Right ventricle myocardium inferior (tissue), 1 donor: ENCODE measurements at regions not wholly inside any gene's neighbourhood (a gene's known extent, or its start where the extent isn't known, plus 50 kb on each side); places are given as distances from the start of the nearest gene placed in this dataset.

Experiments
- ATAC-seq: fragments of 200-7000 bp; cut with Tn5 transposase; one replicate; pipeline ENCODE4 v1.9.1; 2020; ENCODE audit warnings: mild to moderate bottlenecking, moderate library complexity
- DNase-seq: peaks from one replicate; pipeline ENCODE4 v3.0.0; 2021; ENCODE audit errors: missing footprints
- intact Hi-C: fragments of 100-400 bp; cut with DNase I; formaldehyde crosslinking; loops from one replicate; pipeline ENCODE4 v1.11.0; 2022
- donor health status: DM: no; HTN: yes; CAD: no; lungs with severe emphysema.

DNA sequence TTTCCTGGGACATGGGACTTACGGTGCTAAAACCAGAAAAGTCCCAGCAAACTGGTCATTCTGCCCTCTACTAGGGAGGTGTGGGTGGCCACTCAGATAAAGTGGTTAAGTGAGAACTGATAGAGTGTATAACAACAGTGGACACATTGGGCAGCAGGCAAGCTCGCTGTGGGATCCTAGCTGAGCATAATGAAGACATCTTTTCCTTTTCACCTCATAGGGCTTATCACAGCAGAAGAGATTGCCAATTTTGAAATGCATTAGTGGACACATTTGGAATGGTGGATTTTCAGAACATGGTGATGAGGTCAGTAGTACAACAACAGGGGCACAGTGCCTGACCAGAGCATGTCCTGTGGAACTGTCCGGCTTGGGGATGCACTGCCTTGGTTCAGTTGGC is 477.1 kb upstream of the KIF2A start:
- intact Hi-C loops = no loop called here
- ATAC-seq (no peak), DNase-seq (no peak)

- intact Hi-C loops = no loop called here
- DNase-seq = no peak
- ATAC-seq = no peak
Observed at GRCh38 chr5:61831736-61832135, 474.3 kb upstream of the KIF2A start.

DNA sequence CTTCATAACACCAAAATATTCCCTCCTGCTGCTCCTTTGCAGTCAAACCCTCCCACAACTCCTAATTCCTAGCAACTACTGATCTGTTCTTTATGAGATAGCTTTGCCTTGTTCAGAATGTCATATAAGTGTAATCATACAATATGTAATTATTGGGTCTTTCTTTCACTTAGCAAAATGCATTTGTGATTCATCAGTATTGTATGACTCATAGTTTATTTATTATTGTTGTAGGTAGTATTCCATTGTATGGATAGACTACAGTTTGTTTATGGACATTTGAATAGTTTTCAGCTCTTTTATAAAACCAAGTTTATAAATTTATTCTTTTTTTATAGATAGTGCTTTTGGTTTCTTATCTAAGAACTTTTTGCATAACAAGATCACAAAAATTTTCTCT is 468.2 kb upstream of the KIF2A start:
- no peak for DNase-seq
- intact Hi-C loops = no loop called here
- no peak for ATAC-seq

DNA sequence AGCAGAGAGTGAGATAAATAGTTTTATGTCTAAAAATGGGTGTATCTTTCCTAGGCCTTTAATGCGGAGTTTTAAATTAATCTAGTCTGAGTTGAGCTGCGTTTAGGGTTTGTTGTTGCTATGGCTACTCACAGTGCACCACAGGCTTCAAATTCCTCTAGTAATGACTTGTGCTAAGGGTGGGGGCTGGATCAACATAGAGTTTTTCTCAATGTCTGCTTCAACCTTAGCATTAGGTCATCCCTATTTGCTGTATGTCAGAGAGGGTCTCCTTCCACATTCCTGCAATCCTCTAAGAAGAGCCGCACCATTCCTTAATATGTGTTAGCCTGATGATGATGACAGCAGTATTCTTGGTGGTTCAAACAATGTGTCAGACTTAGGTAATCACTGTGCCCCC is 465.6 kb upstream of the KIF2A start:
- intact Hi-C loops = no loop called here
- DNase-seq = no peak
- no peak for ATAC-seq

DNA sequence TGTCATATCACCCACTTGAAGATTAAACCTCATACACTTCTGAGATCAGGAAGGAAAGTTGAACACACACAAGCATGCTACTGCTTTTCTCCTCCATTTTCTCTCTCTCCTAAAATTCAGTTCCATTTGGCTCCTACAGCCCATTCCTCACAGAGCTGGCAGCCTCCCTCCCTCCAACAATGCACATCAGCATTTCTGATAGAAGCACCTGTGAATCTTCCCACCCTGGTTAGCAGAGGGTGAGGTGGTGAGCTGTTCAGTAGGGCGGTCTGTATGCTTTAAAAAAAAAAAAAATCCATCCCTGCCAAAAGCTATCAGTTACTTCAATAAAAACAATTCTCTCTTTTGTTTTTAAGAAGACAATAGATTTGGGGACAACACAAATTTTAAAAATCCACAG is 463.2 kb upstream of the KIF2A start:
- ATAC-seq (no peak), DNase-seq (no peak)
- intact Hi-C loops = no loop called here

DNA sequence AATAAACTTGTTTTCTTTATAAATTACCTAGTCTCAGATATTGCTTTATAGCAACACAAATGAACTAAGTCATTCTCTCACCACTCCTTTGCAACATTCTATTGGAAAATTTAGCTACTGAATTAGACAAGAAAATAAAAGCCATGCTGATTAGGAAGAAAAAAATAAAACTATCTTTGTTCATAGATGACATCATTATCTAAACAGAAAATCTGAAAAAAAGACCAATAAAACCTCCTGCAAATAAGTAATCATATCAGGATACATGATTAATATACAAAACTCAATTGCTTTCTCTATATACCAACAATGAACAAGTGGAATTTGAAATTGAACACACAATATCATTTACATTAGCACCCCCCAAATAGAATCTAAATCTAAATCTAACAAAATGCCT is 455.3 kb upstream of the KIF2A start:
- intact Hi-C loops = no loop called here
- ATAC-seq (no peak), DNase-seq (no peak)

- DNase-seq = no peak
- intact Hi-C loops = no loop called here
- ATAC-seq = no peak
Observed at GRCh38 chr5:61854531-61854930, 451.5 kb upstream of the KIF2A start.

DNA sequence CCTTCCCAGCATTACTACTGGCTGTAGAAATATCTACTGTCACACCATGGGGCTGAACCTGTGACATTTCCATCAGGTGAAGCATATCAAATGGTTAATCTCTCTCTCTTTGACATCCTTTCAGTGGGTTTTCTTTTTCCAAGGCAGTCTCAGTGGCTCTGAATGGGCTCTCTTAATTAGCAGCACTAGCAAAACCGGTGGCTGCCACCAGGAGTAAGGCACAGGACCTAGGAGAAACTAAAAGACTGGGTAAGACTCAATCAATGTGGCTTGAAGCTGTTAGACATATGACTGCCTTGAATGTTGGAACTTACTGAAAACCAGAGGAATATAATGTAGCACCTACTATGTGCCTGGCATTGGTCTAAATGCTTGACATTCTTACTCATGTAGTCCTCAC is 445.0 kb upstream of the KIF2A start:
- DNase-seq = no peak
- no peak for ATAC-seq
- intact Hi-C loops = no loop called here

GRCh38 chr5:61866930-61867329 is 439.1 kb upstream of the KIF2A start:
- no peak for DNase-seq
- intact Hi-C loops = no loop called here
- ATAC-seq = no peak

GRCh38 chr5:61869333-61869732 is 436.7 kb upstream of the KIF2A start:
- DNase-seq (no peak), ATAC-seq (no peak)
- intact Hi-C loops = no loop called here

DNA sequence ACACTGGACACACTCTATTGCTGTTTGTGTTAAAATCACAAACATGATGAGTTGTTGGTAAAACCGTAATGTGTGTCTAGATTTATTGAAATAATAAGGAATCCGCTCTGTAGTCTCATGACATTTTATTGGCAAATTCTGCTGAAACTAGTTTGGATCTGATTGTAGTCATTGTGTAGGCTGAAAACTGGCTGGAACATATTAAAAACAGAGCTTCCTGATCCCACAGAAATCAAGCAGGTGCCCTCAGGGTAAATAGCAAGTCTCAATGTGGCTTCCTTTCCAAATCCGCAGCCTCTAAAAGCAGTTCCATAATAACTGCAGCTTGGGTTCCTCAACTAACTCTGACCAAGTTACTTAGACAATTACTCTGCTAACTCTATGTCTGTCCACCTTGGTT is 427.5 kb upstream of the KIF2A start:
- ATAC-seq (no peak), DNase-seq (no peak)
- intact Hi-C loops = no loop called here

DNA sequence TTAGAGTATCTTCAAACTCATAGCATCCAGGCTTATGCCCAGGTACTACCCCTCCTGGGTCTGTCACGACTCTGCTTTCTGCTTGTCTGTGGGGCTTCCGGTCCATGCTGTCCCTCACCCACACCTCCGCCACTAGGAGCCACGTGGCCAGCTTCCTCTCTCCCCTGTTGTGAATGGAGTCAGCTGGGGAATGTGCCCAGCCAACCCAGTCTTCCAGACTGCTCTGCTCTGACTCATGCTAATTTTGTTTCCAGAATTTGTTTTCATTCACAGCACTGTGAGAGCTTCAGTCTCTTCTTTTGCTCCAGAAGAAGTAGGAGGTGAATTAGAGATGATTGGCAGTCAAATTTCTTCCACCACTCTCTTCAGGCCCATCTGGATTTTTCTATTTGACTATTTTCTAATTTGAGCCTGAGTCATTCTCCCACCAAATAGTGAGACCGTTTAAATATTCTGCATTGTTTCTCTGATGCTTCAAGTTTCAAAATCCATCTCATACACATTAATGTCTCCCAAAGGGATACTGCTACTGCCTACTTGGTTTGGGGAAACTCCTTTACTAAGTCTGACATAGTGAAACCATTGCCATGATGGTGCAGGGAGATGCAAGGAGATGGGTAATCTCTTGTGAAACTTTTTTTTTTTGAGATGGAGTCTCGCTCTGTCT is 424.1 kb upstream of the KIF2A start:
- ATAC-seq (no peak), DNase-seq (no peak)
- intact Hi-C loops = no loop called here

DNA sequence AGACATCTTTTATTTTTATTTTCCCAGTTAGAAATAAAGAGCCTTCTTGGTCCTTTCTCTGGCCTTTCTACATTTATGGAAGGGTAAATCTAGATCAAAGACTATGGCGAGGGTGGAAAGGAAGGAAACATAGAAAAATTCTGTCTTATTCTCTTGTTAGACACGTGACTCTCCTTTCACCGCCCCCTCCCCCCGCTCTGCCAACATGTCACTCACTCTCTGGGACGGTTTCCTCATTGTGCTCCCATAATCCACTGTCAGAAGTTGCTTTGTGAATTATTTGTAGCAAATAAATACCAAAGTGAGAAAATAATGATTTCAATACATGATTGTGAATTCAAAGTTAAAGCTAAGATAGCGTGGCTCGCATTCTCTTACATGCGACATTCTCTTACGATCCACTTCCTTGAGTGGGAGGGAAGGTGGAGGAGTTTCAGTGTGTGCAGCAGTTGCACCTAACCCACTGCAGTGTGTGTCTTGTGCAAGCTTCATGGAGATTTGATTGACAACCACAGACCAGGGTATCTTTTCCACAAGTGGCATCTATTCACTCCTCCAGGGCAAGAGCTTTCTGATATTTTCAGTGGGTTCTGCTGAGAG is 423.0 kb upstream of the KIF2A start:
- DNase-seq = no peak
- no peak for ATAC-seq
- intact Hi-C loops = no loop called here

DNA sequence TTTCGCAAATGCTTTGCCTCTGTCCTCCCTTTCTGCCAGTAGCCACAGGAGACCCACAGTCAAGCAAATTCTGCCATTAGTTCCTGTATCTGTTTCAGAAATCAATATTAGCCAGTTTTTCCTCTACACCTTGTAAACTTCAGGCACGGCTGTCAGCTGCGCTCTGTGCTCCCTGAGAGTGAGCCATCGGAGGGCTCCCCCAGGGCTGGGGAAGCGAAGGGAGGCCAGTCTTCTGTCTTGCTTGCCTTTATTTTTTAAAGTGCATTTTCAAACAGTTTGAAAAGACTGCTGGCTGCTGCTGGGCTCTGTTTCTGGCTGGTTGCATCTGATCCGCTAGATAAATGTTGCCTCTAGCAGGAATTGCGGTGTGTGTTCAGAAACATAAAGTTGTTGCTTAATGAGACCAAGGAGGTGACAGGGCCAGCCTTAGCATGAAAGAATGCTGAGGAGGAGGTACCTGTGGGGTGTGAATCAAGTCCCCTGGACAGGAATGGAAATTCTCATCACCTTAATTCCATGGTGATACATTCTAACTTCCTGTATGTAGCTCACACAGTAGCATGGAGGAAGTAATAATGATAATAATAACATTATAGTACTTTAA is 421.7 kb upstream of the KIF2A start:
- DNase-seq = no peak
- no peak for ATAC-seq
- intact Hi-C loops = no loop called here

- no peak for DNase-seq
- no peak for ATAC-seq
- intact Hi-C loops = no loop called here
Observed at GRCh38 chr5:61886214-61886613, 419.8 kb upstream of the KIF2A start.

- DNase-seq = no peak
- no peak for ATAC-seq
- intact Hi-C loops = no loop called here
Observed at GRCh38 chr5:61887271-61887670, 418.7 kb upstream of the KIF2A start.

GRCh38 chr5:61894046-61894445 is 412.0 kb upstream of the KIF2A start:
- ATAC-seq (no peak), DNase-seq (no peak)
- intact Hi-C loops = no loop called here

DNA sequence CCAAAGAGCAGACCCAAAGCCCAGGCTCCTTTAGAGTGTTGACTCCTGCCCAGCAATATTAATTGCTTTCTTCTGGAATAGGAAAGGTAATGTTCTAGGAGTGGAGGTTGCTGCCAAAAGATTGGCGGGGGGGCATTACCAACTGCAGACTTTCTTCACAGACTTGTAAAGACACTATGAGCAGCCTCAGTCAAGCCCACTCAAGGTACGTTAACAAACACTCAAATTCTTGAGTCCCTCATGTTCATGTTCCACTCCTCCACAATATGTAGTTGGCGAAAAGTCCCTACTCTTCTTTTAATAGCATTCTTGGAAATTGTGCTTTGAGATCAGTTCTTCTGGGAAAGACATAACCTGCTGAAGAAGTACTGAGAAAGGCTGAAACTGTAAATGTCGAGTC is 409.2 kb upstream of the KIF2A start:
- intact Hi-C loops = no loop called here
- no peak for DNase-seq
- no peak for ATAC-seq

DNA sequence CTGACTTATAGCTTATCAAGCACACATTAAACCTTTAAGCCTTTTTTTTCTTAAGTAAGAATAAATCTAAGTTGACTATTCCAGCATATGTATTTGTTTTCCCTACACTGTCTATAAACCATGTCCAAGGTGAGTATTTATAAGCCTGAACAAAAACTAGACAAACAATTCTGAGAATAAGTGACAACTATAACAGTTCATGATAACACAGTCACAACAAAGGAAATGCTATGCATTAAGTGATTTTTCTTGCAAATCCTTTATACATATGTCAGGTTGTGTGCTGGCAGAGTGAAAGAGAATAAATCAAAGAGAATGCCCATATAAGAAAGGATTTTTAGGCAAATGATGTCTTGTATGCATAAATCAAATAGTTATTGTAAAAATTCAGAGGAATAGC is 408.8 kb upstream of the KIF2A start:
- intact Hi-C loops = no loop called here
- ATAC-seq = no peak
- no peak for DNase-seq

DNA sequence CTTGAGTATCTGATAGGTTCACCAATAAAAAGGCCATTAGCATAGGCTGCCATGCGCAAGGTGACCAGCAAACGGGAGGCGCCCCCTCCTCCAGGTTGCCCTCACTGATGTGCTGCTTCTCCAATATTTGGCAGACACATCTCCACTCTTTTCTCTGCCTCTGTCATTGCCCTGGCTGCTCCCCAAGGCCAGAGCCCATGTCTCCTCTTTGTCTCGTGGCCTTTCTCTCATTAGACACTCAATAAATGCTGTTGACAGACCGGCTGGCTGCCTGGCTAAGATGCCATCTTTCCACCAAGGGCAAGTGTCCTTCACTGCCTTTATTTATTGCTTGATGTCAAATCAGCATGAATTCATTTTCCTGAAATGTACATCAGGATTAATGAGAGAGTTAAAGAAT is 404.0 kb upstream of the KIF2A start:
- DNase-seq = no peak
- peak; percentile 72 for ATAC-seq

DNA sequence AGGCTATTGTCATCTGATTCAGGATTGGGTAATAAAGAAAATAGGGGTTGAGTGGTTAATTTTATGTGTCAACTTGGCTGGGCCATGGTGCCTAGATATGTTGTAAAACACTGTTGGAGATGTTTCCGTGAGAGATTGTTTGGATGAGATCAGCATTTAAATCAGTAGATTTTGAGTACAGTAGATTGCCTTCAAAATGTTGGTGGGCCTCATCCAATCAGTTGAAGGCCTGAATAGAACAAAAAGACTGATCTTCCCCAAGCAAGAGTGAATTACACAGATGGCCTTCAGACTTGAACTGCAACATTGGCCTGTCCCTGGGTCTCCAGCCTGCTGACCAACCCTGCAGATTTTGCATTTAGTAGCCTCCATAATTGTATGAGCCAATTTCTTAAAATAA is 401.3 kb upstream of the KIF2A start:
- ATAC-seq (no peak), DNase-seq (no peak)
- intact Hi-C loops = no loop called here

More for the DNA sequence above, 404.0 kb upstream of the KIF2A start:
- intact Hi-C loops = no loop called here
